ENCODE measurements at regions not wholly inside any gene's neighbourhood (a gene's known extent, or its start where the extent isn't known, plus 50 kb on each side); places are given as distances from the start of the nearest gene placed in this dataset.

- H2AFZ ChIP-seq (ENCODE audit: control insufficient read depth, low read length): no peak overlapping the region
- no peak overlapping the region for H3K4me3 ChIP-seq (ENCODE audit: control insufficient read depth in 2 of 3, extremely low read depth in 1 of 3, insufficient read depth in 2 of 3, low read depth in 1 of 3, low read length in 3 of 3)
- no peak overlapping the region for H3K27ac ChIP-seq (ENCODE audit: control insufficient read depth, insufficient read depth, low read length)
- no peaks in the 10 kb centered on the region for H3K27me3 ChIP-seq (ENCODE audit: control insufficient read depth, extremely low read depth, insufficient read depth, low read length)
- DNase-seq (ENCODE audit: low read depth, low spot score) (no peak), FAIRE-seq (peak; percentile 34)
- dilution Hi-C loops (cut with MboI; ENCODE audit: extremely low pct_ligation_motif_present, low sequenced_read_pairs): no loop called here
- no peak overlapping the region for H3K9ac ChIP-seq (ENCODE audit: control insufficient read depth, extremely low read depth, insufficient read depth, low read length)
- H3K9me3 ChIP-seq (ENCODE audit: control insufficient read depth, low read depth, low read length): no peaks in the 10 kb centered on the region
- H3K4me2 ChIP-seq (ENCODE audit: control insufficient read depth, extremely low read depth, insufficient read depth, low read depth, low read length): peak overlapping the region; percentile 11
- TF ChIP-seq, protein P1, sequence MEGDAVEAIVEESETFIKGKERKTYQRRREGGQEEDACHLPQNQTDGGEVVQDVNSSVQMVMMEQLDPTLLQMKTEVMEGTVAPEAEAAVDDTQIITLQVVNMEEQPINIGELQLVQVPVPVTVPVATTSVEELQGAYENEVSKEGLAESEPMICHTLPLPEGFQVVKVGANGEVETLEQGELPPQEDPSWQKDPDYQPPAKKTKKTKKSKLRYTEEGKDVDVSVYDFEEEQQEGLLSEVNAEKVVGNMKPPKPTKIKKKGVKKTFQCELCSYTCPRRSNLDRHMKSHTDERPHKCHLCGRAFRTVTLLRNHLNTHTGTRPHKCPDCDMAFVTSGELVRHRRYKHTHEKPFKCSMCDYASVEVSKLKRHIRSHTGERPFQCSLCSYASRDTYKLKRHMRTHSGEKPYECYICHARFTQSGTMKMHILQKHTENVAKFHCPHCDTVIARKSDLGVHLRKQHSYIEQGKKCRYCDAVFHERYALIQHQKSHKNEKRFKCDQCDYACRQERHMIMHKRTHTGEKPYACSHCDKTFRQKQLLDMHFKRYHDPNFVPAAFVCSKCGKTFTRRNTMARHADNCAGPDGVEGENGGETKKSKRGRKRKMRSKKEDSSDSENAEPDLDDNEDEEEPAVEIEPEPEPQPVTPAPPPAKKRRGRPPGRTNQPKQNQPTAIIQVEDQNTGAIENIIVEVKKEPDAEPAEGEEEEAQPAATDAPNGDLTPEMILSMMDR (optimal IDR thresholded peaks at IDR 0.05 in 1 of 3, IDR thresholded peaks at IDR 0.05 in 1 of 3, conservative IDR thresholded peaks at IDR 0.05 in 1 of 3; ENCODE audit: extremely low read depth in 1 of 3, insufficient read depth in 2 of 3, low read length in 3 of 3): no peak
- no peak for TF ChIP-seq EZH2 (IDR thresholded peaks at IDR 0.05; ENCODE audit: low read length)
- H3K36me3 ChIP-seq (ENCODE audit: control insufficient read depth in 2 of 2, extremely low read depth in 1 of 2, insufficient read depth in 2 of 2, low read length in 2 of 2): no peaks in the 10 kb centered on the region
- H3K79me2 ChIP-seq (ENCODE audit: control insufficient read depth, insufficient read depth, low read length): no peaks in the 10 kb centered on the region
- H3K4me1 ChIP-seq (ENCODE audit: control insufficient read depth, extremely low read depth, insufficient read depth, low read length): peaks cover 8% of the 10 kb centered on the region
- no peaks in the 10 kb centered on the region for H4K20me1 ChIP-seq (ENCODE audit: control insufficient read depth, extremely low read depth, insufficient read depth, low read length)
- no peaks in the 10 kb centered on the region for H3K9me1 ChIP-seq (ENCODE audit: control insufficient read depth, extremely low read depth, insufficient read depth, low read length)
These were observed 226.3 kb upstream of the GRIP1 start for GRCh38 chr12:66905201-66905600.

DNA sequence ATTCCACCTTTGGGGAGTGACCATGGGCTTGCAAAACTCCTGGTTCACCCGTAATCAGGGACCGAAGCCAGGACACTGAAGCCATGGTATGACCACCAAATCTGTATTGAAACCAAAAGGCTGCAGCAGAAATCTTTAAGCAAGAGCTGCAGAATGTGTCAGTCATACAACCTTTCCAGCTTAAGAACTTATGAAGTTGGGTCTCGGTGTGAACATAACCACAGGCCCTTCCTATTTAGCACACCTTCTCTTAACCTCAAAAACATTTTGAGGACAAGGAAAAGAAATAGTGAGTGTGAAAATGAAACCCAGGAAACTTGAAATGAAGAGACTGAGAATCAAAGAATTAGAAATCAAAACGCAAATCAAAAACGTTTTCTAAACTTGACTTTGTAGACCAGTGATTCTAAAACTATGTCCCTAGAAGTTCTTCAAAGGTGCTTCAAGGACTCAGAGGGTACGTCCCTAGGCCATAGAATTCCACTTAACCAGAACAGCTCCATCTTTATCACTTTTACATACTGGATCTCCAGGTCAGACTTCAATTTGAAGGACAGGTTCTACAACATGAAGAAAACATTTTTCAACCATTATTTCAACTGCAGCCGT is 231.6 kb upstream of the GRIP1 start:
- no peak for TF ChIP-seq EZH2 (IDR thresholded peaks at IDR 0.05; ENCODE audit: low read length)
- Histone ChIP-seq H3K9ac (ENCODE audit: control insufficient read depth, extremely low read depth, insufficient read depth, low read length) (no peak overlapping the region), H3K79me2 (ENCODE audit: control insufficient read depth, insufficient read depth, low read length) (no peaks in the 10 kb centered on the region), H3K27ac (ENCODE audit: control insufficient read depth, insufficient read depth, low read length) (no peak overlapping the region), H3K27me3 (ENCODE audit: control insufficient read depth, extremely low read depth, insufficient read depth, low read length) (no peaks in the 10 kb centered on the region), H3K4me2 (ENCODE audit: control insufficient read depth, extremely low read depth, insufficient read depth, low read depth, low read length) (no peak overlapping the region), H3K9me3 (ENCODE audit: control insufficient read depth, low read depth, low read length) (no peaks in the 10 kb centered on the region), H3K9me1 (ENCODE audit: control insufficient read depth, extremely low read depth, insufficient read depth, low read length) (no peaks in the 10 kb centered on the region), H3K4me3 (ENCODE audit: control insufficient read depth in 2 of 3, extremely low read depth in 1 of 3, insufficient read depth in 2 of 3, low read depth in 1 of 3, low read length in 3 of 3) (no peak overlapping the region), H2AFZ (ENCODE audit: control insufficient read depth, low read length) (no peak overlapping the region), H3K36me3 (ENCODE audit: control insufficient read depth in 2 of 2, extremely low read depth in 1 of 2, insufficient read depth in 2 of 2, low read length in 2 of 2) (no peaks in the 10 kb centered on the region), H3K4me1 (ENCODE audit: control insufficient read depth, extremely low read depth, insufficient read depth, low read length) (peaks cover 12% of the 10 kb centered on the region), H4K20me1 (ENCODE audit: control insufficient read depth, extremely low read depth, insufficient read depth, low read length) (no peaks in the 10 kb centered on the region)
- dilution Hi-C loops (cut with MboI; ENCODE audit: extremely low pct_ligation_motif_present, low sequenced_read_pairs): no loop called here
- FAIRE-seq (peak; percentile 23), DNase-seq (ENCODE audit: low read depth, low spot score) (no peak)

Measured in keratinocyte (primary cell).